ENCODE measurements at regions not wholly inside any gene's neighbourhood (a gene's known extent, or its start where the extent isn't known, plus 50 kb on each side); places are given as distances from the start of the nearest gene placed in this dataset.
"Not testable (repeated sequence)": the region's sequence is repeated elsewhere in the genome, so short reads cannot be mapped to it uniquely, and the experiment has no call there.

DNA sequence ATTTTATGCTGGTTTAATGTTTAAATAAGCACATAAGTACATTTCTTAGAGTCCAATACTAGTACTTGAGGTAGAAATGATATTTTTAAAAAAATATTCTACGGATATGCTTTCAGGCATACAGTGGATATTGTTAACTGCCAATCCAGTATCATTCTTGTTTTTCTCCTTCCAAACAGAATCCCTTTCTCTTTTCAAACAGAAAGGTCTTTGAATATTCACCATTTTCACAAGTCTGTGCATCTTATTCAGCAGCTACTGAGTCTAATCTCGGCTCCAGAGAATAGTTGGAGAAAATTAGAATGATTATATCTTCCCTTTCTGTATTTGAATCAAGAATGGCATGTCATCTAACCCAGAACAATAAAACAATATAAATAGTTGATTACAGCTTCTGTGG lies 174.5 kb downstream of the GOLGA6L6 start:
- DNase-seq: no peak

DNA sequence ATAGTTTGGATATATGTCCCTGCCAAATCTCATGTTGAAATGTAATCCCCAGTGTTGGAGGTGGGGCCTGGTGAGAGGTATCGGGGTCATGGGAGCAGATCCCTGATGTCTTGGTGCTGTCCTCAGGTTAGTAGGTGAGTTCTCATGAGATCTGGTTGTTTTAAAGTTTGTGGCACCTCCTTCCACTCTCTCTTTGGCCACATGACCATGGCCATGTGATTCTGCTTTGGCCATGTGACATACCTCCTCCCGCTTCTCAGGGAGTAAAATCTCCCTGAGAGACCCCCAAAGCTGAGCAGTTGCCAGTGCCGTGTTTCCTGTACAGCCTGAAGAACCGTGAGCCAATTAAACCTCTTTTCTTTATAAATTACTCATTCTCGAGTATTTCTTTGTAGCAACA lies 178.0 kb downstream of the GOLGA6L6 start:
- DNase-seq: not testable (repeated sequence)

DNA sequence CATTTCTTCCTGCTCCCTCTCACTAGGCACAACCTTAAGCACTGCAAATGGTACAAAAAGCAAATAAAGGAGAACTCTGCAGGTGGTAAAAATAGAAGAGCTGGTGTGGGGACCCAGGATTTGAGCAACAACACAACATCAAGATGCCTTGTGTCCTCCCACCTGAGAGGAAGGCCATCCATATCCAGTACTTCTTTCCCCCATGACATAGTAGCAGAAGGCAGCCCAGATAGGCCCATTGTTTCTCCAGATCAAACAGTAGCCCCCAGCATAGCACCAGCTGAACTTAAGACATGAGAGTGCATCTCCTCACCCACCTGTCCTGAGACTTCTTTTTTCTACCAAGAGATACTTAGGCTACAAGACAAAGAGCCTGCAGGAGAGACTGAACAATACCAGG lies 180.5 kb downstream of the GOLGA6L6 start:
- DNase-seq: no peak

DNA sequence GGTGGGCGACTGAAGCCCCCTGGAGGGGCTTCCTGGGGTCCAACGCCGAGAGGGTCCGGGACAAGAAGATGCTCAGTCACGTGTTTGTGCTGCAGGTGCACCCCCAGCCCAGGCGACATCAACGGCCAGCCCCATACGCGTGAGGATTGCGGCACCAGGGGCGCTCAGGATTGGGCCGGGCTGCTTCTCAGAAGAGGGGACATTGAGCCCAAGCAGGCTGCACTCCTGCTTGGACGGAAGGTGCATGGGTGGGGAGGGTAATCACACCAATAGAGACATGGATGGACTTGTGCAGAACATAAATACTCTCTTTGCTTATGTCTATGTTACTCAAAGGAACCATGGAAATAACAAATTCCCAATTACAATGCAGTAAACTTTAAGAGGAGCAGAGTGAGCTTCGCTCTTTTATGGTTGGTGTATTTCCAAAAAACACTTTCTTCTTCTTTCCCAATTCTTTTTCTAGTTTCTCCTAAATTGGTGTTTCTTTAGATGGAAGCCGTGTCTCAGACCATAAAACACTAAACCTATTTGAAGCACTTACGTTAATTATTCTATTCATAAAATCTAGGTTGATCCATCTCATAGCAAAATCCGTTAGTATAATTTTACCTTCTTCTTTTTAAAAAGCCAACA lies 182.7 kb downstream of the GOLGA6L6 start:
- DNase-seq: no peak

DNA sequence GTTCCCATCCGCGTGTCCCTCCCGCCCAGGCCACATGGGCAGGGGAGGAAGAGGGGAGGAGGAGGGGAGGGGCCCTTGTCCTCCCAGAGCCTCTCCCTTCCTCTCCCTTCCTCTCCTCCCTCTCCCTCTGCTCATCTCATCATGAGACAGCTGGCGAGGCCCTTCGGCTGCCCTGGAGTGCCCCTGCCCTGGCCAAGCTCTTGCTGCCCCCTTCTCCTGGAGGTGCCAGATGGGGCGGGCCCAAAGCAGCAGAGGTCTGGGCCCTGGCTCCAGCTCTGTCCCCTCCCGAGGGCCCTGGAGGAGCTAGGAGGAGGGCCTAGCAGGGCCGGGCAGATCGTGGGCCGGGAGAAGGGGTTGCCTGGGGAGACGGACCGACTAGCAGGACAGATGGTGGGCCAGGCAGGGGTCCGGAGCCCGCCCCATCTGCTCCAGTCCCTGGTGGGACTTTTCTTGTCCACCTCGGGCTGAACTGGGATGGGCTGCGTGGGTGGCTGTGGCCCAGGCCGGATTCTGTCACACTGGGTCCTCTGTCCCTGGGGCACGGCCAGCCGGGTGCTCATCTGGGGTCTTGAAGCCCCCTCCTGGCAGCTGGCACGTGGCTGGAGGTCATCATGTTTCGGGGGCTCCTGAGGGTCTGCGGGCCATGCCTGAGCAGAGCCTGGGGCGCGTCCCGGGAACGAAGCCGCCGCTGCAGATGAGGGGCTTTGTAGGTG lies 183.4 kb downstream of the GOLGA6L6 start:
- no peak for DNase-seq

DNA sequence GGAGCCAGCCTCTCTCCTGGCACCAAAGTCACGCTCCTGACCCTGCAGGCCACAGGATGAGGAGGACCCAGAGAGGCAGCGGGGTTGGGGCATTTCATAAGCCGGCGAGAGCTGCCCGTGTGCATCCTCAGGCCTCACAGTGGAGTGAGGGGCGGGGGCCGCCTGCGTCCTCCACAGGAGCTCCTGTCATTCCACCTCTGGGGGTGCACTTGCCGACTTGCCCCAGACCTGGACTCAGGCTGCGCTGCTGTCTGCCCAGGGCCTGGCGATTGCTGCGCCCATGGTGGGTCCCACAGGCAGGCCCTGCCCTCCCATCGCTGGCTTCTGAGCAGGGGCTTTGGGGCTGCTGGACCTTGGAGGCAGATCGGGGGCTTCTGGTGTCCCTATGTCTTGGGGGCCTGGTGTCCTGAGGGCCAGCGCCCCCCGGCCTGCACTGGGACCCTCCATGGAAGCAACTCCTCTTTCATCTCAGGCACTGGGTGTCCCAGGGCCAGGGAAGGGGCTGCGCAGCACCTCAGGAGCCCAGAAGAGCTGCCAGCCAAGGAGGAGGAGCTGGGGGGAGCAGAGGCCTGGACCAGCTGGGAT lies 184.0 kb downstream of the GOLGA6L6 start:
- DNase-seq: peak in 1 of 2 experiments; percentile 28

DNA sequence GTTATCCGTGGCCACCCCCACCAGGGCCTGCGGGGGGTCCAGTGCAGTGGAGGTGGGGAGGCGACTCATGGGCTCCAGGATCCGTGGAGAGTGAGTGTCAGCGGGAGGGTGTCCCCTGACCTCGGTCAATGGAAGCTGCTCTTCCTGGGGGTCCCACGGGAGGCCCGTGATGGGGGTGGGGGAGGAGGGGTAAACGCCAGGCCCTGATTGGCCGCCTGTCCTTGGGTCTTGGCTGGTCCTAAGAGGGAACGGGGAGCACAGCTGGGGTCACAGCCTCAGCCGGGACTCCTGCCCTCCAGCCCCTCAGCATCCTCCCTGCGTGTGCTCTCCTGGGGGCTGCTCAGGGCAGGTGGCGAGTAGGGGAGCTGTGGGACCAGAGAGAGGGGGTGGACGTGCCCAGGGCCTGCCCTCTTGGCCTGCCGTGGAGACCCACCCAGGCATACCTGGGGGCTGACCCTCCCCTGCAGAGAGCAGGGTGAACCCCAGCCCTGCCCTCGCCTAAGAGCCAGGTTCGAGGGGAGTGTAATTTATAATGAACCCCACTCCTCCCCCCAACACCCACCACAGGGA lies 184.6 kb downstream of the GOLGA6L6 start:
- no peak for DNase-seq

DNA sequence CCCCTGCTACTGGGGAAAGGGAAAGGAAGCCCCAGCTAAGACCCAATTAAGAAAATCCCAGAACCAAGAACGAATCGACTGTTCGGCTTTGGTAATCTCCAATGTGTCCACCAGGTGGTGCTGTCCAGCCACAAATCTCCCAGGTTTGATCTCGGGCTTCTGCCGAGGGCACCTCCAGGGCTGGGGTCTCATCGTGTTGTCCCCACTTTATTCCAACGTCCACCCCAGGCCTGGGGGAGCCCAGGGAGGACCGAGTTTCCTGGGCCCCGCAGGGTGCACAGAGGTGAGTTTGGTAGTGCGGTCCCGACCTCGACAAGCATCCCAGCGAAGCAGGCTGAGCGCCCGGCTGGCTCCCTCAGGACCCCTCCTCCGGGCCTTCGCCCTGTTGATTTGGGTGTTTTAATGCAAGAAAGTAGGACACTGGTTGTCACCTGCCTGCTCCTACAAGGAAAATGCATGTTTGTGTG lies 185.1 kb downstream of the GOLGA6L6 start:
- peak; percentile 91 to 92 for DNase-seq

DNA sequence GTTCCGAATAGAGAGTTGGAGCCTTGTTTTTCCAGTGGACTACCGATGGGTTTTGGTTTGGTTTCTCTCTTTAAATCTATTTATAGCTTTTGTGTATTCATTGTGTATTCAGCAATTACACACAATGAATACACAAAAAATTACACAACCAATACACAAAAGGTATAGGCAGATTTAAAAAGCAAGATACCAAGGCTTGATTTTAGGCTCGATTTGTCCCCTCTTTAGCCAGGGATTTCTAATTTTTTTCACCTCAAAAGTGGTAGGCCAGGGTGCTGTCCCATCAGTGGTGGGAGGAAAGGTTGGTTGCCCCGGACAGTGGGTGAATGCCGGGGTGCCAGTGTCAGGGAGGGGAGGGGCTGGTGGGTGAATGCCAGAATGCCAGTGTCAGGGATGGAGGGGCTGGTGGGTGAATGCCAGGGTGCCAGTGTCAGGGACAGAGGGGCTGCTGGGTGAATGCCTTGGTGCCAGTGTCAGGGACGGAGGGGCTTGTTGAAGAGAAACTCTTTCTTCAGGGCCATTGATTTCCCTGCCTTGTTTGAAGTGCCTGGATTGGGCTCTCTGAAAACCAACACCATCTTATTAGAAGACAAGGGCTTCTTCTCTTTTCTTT lies 186.2 kb downstream of the GOLGA6L6 start:
- no peak for DNase-seq

DNA sequence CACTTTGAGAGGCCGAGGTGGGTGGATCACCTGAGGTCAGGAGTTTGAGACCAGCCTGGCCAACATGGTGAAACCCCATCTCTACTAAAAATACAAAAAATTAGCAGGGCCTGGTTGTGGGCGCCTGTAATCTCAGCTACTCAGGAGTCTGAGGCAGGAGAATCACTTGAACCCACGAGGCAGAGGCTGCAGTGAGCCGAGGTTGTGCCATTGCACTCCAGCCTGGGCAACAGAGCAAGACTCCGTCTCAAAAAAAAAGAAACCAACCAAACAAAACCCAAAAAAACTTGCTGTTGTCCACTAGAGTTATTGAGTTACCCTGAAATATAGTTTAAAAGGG lies 186.7 kb downstream of the GOLGA6L6 start:
- not testable (repeated sequence) for DNase-seq

DNA sequence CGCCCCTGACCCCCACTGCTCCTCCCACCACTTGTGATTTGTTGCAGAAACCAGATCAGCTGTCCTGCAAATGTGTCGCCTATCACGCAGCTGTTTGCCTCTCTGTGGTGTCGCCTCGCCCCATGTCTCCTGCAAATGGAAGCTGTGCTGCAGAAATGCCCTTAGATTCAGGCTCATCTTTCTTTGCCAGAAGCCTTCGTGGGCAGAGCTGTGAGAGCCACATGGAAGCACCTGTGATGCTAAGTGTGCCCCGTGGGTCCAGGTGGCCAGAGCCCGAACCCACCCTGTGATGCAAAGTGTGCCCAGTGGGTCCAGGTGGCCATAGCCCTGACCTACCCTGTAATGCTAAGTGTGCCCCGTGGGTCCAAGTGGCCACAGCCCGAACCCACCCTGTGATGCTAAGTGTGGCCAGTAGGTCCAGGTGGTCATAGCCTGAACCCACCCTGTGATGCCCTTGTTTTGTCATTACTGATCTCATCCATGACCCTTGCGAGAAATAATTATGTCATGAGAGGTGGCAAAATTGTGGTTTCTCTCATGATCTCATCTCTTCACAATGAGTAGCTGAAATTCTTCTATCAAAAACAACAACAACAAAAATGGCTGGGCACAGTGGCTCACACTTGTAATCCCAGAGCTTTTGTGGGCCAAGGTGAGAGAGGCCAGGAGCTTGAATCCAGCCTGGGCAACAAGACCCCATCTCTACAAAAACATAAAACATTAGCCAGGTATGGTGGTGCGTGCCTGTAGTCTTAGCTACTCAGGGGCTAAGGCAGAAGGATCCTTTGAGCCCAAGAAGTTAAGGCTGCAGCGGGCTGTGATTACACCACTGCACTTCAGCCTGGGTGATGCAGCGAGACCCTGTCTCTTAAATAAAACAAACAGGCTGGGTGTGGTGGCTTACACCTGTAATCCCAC lies 187.4 kb downstream of the GOLGA6L6 start:
- DNase-seq: no peak

DNA sequence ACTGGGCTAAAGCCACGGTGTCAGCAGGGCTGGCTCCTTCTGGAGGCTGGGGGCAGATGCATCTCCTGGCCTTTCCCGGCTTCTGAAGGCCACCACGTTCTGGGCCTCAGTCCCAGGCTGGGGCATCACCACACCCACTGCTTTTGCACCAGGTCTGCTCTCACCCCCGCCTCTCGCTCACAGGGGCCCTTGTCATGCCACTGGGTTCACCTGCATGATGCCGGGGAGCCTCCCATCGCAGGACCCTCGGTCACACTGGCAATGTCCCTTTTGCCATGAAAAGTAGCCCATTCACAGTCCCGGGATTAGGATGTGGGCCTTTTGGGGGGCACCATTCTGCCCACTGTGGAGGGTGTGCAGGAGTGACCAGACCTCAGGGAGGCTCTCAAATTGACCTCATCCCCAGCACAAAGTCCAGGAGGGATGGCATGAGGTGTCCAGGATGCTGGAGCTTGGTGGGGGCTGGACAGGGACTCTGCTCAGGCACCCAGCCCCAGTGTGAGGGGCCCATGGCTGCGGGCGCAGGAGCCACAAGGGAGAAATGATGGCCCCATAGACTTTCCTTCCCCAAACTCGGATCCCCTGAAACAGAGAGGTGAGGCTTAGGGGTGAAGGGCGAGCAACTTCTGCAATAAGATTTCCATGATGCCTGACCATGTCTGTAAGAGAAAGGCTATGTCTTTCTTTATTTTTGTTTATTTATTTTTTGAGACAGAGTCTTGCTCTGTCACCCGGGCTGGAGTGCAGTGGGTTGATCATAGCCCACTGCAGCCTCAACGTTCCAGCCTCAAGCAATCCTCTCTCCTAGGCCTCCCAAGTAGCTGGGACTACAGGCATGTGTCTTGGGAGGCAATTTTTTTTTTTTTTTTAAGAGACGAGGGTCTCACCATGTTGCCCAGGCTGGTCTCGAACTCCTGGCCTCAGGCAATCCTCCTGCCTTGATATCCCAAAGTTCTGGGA lies 189.1 kb downstream of the GOLGA6L6 start:
- no peak for DNase-seq

DNA sequence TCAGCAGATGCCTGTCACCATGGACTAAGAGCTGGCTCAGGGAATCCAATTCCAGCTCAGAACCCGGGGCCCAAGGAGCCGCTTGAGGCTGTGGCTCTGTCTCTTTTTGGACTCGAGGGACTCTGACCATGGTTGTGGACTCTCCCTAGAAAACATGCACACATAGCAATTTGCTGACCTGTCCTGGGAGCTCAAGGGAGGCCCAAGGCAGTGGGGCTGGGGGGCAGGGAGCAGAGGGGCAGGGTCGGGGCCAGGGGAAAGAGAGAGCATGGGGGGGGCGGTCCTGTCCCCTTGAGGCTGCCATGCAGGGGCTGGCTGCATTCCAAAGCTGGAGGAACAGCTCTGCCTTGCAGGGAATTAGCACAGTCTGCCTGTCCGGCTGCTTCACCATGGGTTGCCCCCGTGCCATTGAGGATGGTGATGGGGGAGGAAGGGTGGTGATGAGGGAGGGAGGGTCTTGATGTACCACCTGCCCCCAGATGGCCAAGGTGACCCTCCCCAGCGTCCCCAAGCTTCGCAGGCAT lies 190.1 kb downstream of the GOLGA6L6 start:
- DNase-seq: no peak

DNA sequence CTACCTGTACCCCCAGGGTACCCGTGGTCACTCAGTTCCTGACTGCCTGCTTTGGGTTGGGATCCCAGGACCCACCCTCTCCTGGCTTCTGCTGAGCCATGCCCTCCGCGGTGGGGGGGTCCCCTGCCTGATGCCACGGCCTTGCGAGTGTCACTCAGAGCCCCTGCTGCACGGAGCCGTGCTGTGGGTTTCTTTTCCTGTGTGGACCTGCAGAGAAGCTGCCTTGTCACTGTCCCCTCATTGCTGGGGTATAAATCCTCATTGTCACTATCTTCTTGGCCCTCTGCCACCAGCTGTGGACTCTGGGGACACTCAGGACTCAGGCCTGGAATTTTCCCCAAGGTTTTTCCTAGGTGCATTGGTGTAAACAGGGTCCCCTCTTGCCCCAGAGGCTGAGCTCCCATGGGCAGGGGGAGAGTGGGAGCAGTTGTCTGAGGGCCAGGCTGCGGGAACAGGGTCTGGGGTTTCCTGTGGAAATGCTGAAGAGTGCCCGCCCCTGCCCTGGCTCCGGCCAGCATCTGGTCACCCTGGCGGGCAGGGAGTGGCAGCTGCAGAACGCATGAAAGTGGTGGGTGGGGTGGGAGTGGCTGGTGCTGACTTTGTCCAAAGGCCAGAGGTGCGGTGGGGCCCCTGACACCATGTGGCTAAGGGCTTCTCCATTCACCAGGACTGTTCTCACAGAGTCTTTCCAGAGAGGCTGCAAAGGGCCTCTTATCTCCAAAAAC lies 191.7 kb downstream of the GOLGA6L6 start:
- no peak for DNase-seq

DNA sequence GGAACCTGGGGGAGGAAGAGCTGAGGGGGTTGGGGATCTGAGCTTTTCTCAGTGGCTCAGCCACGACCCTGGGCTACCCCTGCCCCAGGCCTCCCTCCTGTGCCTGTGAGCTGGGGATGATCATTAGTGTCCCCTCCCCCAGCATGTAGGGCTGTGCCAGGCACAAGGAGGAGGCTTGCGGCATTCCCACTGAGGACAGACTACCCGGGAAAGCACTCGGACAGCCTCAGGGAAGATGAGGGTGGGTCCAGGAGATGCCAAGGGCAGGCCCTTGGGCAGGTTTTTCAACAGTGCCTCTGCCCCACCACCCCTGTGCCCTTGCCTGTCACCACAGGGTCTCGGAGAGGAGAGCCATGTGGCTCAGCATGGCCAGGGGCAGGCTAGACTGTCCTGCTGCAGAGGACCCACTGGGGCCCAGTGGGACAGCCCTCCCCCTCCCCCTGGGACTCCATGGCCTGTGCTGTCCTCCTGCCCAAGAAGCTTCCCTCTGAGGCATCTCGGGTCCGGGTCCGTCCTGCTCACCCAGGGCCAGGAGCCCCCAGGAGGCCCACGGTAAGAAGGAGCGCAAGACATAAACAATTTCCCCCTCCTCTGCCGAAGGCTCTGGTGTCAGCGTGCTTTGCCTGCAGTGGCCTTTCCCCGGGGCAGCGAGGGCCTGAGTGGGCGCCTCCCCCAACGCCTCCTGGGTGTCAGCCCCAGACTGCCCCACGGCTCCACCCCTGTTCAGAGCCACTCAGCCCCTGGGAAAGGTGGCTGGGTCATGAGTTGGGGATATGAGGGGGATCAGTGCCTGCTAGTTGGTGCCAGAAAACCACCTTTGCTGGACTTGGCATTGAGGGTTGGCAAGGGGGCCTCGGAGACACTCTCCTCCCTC lies 192.5 kb downstream of the GOLGA6L6 start:
- DNase-seq: no peak

DNA sequence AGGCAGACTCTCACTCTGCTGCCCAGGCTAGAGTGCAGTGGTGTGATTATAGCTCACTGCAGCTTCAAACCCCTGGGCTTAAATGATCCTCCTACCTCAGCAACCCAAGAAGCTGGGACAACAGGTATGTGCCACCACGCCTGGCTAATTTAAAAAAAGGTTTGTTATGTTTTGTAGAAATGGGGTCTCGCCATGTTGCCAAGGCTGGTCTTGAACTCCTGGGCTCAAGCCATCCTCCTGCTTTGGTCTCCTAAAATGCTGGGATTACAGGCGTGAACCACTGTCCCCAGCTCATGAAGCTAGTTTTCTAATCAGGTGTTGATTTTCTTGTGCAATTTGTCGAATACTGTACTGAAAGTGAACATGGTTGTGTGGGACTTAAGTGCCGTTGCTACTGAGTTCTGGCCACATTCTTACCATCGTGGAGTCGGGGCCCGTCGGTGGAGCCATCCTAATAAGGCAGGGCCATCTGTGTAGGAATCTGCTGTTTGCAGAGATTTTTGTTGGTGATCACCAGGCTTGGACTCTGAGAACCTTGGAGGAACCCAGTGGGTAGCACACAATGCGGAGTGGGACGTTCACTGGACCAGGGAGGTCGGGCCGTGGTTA lies 193.2 kb downstream of the GOLGA6L6 start:
- DNase-seq: no peak

DNA sequence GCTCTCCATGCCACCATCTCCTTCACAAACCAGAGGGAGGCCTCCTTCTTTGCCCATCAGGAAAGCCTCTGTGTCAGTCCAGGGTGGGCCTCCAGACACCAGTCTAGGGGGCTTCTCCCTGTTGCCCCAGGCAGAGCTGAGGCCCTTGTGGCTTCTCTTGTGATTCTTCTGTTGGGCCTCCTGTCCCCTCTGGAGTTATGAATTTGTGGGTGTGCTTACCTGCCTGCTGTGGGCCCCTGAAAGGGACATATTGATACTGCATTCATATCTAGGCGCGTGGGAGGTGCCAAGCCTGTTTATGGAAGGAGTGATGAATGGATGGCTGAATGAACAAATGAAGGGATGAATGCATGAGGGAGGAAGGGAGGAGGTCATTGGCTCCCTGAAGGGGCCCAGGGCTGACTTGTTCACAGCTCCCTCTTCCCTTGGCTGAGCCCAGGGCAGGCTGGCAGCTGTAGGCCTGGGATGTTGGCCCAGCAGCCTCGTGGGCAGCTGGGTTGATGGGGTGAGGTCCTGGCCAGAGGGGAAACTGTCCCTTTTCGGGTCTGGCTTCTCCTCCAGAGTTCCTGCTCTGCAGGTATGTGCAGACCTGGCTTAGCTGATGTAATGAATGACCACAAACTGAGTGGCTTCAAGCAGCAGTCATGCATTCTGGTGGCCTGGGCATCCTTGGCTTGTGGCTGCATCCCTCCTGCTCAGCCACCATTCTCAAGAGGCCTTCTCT lies 195.4 kb downstream of the GOLGA6L6 start:
- DNase-seq: no peak

DNA sequence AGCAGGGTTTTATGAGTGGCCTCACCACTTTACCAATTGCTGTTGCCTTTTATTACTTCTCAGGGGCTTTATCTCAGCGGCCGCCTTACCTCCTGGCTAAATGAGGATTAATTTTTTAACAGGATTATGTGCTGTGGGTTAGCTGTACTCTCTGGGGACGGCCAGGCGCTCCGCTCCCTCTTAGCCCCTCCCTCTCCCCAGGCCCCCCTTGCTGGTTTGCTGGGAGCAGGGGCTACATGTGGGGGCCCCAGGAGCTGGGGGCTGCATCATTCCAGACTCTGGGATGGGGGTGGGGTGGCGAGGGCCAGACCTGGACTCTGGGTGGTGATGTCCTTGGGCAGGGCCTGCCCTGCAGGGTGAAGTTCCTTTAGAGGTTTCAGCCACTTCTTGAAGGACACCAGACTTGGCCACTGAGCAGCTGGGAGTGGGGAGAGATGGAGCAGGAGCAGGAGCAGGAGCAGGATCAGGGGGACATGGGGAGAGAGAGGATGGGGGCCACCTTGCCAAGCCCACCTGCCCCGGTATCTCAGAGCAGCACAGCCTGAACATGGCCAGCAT lies 196.1 kb downstream of the GOLGA6L6 start:
- DNase-seq: no peak
